GM19193 (cell line): ENCODE measurements at regions not wholly inside any gene's neighbourhood (a gene's known extent, or its start where the extent isn't known, plus 50 kb on each side); places are given as distances from the start of the nearest gene placed in this dataset.

ENCODE experiments used
- POLR2A ChIP-seq: IDR thresholded peaks from 4 replicates; pipeline ENCODE4 v1.6.1; 2011; ENCODE audit not compliant: insufficient read depth, insufficient read length; ENCODE audit errors: extremely low read depth

DNA sequence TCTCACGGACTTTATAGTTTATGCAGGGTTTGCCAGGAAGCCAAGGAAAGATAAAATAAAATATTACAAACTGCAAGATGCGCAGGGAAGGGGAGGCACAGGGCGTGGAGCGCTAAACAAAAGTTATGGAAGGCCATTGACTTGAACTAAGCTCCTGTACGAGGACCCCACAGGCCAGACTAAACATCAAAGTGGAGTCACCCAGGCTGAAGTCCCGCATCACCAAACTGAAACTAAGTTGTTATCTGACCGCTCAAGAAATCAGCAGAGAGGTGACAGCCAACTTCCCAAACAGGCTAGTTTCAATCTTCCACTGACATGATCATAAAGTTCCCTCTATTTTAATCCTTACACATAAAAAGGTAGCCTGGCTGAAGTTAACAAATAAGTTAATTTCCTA lies 90.5 kb upstream of the YWHAQ start:
- TF ChIP-seq POLR2A, result no peak

DNA sequence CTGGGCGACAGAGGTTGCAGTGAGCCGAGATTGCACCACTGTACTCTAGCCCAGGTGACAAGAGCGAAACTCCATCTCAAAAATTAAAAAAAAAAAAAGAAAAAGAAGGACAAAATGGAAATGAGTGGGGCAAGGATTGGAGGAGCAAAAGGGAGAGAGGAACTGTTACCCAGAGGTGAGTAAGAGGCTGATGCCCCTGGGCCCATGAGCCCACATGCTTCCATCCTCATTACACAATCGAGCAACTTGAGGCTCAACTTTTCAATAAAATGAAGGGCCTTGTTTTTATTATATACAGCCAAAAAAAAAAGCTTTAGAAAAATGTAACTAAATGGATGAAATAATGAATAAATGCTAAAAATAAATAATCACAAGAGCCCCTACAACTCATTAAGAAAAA lies 91.7 kb upstream of the YWHAQ start:
- no peak for TF ChIP-seq POLR2A

DNA sequence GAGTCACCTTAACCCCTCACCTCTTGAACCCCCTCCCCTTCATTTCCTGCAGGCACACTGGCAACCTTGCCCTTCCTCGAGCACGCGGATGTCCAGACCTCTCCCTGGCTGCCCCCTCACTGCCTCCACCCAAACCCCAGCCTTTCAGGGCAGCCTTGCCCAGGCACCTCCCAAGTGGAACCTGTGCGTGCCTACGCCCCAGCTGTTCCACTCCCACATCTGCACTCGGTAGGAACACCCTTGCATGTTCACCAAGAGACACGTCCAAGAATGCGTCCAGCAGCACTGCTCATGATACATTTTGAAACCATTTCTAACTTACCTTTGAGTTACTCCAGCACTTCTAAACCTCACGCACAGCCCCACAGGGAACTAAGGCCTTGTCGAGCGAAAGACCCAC lies 93.8 kb upstream of the YWHAQ start:
- no peak for TF ChIP-seq POLR2A

DNA sequence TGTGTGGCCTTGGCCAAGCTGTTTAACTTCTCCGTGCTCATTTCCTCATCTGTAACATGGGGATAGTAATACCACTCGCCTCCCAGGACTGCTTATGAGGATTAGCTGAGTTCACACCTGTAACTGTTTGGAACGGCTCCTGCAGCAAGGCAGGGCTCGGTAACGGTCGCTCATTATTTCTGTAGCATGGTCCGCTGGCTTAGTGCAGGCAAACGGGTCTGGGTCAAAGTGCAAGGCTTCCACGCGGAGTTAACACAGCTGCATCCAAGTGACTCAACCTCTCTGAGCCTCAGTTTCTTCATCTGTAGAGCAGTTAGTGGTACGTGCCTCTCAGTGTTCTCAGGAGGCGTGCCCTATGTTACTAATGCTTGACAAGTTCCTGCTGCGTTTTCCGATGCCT lies 94.3 kb upstream of the YWHAQ start:
- TF ChIP-seq POLR2A, result no peak

DNA sequence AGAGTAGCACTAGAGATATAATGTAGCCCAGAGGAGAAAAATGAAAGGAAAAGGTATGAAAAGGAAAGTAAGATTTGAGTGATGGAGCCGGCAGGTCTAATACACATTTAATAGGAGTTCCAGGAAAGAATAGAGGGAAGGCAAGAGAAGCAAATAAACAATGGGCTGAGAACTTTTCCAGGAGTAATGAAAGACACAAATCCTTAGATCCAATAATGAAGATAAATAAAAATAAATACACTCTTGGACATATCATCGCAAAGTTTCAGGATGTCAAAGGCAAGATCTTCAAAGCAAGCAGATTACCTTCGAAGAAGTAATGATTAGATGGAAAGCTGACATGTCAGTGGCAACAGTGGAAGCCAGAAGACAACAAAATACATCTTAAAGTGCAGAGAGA lies 102.0 kb upstream of the YWHAQ start:
- TF ChIP-seq POLR2A, result no peak

DNA sequence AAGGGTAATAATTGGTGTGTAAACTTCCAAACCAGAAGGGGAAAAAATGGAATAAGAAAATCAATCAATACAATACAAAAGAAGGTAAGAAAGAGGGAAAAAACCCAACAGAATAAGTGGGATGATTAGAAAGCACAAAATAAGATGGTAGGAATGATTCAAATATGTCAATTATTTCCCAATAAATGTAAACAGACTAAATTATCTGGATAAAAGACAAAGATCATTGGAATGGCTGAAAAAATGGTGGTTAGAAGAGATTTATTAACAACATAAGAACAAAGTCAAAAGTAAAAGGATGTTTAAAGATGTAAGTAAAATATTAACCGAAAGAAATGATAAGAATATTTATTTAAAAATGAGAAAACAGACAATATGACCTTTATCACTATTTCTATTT lies 103.5 kb upstream of the YWHAQ start:
- no peak for TF ChIP-seq POLR2A

DNA sequence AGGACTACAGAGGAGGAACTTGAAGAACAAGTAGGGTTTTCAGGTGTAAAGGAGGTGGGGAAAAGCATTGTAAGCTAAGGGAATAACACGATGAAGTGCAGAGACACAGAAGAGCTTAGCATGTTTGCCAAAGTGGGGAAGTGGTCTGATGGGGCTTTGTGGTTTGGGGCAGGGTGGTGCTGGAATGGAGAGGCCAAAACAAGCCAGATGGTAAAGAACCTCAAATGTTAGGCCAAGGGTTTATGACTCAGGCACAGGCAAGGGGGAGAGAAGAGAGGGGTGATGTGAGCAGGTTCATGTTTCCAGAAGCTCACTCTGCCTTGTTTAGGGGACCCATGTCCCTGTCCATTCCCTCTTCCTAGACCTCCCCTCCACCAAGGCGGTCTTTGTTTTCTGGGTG lies 104.5 kb upstream of the YWHAQ start:
- no peak for TF ChIP-seq POLR2A

DNA sequence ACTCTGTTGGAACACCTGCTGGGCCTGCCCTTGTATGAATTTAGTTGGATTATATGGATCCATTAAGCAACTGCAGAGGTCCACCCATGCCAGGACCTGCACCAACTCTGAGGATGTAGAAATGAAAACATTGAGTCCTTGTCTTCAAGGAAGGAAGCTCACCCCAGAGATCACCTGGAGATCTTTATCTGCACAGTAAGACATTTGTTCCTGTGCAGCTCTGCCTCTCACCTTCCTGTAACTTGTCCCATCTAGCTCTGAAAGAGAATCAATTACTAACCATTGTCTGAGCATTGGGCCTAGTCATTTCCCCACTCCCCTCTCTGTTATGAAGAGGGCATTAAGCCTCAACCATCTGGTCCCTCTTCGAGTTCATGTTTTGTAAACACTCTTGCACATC lies 105.2 kb upstream of the YWHAQ start:
- no peak for TF ChIP-seq POLR2A

DNA sequence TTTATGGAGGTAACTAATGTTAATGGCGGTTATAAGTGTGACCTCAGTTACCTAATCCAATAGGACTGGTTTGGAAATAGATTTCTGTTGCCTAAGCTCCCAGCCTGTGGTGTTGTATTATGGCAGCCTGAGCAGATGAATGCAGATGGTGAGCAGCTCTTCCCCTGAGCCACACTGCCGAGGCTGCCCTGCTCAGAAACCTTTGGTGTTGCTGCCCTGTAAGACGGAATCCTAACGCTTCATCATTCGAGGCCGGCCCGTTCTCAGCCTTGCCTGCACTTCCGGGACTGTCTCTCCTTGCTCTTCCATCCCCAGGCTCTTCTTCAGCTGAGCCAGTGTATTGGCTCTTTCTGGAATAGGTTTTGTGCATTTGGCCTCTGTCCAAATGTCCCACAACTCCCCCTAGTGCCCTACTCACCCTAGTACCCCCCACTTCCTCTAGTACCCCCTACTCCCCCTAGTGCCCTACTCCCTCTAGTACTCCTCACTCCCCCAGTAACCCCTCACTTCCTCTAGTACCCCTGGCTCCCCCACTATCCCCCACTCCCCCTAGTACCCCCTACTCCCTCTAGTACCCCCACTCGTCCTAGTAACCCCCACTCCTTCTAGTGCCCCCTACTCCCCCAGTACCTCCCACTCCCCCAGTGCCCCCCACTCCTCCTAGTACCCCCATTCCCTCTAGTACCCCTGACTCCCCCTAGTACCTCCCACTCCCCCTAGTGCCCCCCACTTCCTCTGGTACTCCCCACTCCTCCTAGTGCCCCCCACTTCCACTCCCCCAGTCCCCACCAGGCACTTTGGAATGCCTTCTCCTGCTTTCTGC lies 106.0 kb upstream of the TAF1B start:
- no peak for TF ChIP-seq POLR2A

DNA sequence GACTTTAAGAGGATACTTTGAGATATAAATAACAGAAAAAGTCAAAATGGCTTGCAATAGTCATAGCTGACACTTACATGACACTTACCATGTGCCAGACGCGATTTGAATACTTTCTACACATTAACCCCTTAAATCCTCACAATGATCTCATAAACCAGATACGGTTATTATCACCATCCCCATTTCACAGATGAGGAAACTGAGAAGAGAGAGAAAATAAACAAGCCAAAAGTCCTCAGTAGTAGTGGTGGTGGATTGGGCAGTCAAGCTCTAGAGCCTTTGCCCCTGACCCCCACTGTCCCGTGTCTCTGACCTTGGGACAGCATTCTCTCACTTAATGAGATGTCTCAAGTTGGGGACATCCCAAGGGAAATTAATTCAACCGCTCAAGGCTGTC lies 105.2 kb upstream of the TAF1B start:
- TF ChIP-seq POLR2A, result no peak

DNA sequence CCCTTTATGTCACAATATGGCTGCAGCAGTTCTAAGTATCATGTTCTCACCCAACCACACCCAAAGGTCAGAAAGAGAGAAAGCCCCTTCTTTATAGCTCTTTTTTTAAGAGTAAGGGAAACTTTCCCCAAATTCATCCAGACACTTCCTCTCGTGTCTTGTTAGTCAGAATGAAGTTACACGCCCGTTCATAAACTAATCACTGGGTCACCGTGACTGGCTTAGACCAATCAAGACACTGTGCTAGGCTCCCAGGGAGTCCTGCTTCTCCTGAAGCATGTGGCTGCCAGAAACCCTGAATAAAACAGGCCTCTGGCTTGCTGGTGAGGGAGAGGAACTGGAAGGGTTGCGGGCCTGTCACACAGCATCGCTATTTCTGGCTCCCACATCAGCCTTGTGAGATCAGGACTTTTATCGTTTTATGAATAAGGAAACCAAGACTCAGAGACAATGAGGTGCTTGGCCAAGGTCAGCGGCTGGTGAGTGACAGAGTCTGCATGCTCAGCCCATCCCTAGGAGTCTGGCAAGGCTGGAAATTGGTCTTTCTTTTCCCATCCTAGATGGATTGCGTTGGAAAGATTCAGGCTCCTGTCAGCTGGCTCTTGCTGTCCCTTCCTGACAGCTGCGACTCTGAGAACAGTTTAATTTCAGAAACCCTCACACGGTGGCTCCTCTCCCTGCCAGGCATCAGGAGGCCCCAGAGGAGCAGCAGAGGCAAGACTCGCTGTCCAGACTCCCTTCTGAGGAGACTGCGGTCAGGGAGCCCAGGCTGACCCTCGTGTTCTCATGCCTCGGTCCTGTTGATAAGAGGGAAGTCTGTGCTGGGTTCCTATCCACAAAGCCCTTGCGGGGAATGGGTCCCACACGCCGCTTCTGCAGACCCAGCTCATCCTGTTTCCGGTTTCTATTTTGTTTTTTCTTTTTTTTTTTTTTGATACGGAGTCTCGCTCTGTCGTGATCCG lies 104.5 kb upstream of the TAF1B start:
- TF ChIP-seq POLR2A, result no peak

DNA sequence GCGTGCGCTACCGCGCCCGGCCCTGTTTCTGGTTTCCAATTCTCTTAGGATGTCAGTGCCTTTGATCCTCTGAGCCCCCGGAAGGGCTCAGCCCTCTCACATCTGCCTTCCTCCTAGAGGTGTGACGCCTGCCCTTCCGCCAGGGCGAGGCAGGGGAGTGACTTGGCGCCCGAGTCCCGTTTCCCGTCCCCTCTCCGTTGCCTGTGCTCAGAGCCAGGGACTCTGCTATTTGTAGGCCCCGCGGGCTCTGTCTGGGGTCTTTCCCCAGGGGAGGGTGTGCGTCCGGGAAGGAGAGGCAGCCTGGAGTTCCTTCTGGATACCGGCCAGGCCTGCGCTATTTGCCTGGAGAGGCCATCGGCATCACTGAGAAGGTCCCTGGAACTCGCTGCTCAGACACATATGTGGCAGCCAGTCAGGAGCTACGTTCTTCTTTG lies 103.7 kb upstream of the TAF1B start:
- no peak for TF ChIP-seq POLR2A

DNA sequence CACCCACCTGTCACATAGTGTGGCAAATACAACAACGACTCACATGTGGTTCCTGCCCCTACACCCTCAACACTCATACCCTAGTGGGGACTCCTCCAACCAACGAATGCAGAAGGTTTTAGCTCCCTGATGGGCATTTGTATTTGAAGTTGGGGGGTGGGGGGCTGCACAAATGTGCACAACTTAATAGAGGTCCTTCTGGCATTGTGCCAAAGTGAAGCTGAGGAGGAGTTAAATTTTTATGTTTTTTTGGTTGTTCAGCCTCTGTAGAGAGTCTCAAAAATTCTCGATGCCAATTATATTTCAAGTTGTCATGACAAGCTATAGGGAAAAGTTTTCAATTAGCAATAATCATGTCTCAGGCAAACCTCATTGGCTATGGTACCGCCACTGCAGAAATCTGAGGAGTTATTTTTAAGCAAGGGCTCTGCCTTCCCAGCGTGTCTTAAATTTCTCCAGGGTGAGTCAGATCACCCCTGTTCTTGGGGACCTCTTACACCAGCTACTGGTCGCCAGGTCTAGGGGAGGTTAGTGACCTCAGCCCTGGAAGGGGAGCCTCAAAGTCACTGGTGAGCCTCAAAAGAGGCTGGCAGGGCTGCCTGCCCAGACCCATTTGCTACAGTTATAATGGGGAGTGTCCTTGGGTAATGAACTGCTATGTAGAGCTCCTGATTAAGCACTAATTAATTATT lies 102.7 kb upstream of the TAF1B start:
- no peak for TF ChIP-seq POLR2A

DNA sequence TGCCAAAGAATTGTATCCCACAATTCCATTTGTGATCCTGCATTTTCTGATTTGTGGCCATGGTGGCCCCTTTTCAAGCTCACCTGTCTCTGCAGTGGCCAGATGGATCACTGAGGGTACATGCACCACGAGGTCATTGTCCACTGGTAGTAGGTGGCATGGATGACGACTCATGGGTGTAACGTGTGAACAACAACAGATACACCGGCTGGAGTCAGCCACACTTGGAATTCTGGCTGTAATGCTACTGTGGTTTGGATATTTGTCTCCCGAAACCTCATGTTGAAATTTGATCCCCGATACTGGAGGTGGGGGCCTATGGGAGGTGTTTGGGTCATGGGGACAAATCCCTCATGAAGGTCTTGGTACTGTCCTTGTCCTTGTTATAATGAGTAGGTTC lies 102.2 kb upstream of the TAF1B start:
- no peak for TF ChIP-seq POLR2A

DNA sequence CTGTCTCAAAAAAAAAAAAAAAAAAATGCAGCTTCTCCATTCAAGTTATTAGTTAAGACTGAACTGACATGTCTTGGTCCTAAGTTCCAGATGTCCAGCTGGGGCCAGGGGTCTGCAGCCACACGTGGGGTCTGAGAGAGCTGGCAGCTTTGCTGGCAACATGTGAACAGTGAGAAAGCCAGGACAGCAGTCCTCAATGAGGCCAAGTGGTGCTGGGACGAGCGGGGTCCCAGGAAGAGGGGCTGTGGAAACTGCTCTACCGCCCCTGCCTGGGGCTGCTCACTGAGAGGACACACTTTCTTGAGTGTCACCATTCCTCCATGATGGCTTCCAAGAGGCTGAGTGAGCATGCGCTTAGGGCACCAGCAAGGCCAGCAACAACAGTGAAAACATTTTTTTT lies 100.7 kb upstream of the TAF1B start:
- TF ChIP-seq POLR2A, result no peak
